GM10266 (cell line): ENCODE measurements at regions not wholly inside any gene's neighbourhood (a gene's known extent, or its start where the extent isn't known, plus 50 kb on each side); places are given as distances from the start of the nearest gene placed in this dataset.

Source experiments
- DNase-seq: peaks from one replicate; pipeline ENCODE4 v3.0.0; 2012; ENCODE audit errors: extremely low spot score
- CTCF ChIP-seq: IDR thresholded peaks from 2 replicates; pipeline ENCODE4 v1.5.1; 2012; ENCODE audit warnings: mild to moderate bottlenecking, low read depth; ENCODE audit not compliant: control insufficient read depth, insufficient read depth; ENCODE audit errors: missing control alignments

GRCh38 chr4:135277980-135278315 is 1076.4 kb upstream of the PABPC4L start:
- TF ChIP-seq CTCF: no peak
- no peak for DNase-seq

GRCh38 chr4:135277068-135277979 is 1075.7 kb upstream of the PABPC4L start:
- DNase-seq: no peak
- TF ChIP-seq CTCF: no peak

GRCh38 chr4:135274416-135274815 is 1072.8 kb upstream of the PABPC4L start:
- no peak for TF ChIP-seq CTCF
- DNase-seq: no peak

GRCh38 chr4:135269125-135269890 is 1067.7 kb upstream of the PABPC4L start:
- no peak for DNase-seq
- no peak for TF ChIP-seq CTCF

GRCh38 chr4:135268369-135268768 is 1066.8 kb upstream of the PABPC4L start:
- DNase-seq: no peak
- no peak for TF ChIP-seq CTCF

- DNase-seq: no peak
Observed at GRCh38 chr4:135267148-135267865, 1065.7 kb upstream of the PABPC4L start.

More at GRCh38 chr4:135267148-135267865, 1065.7 kb upstream of the PABPC4L start:
- no peak for TF ChIP-seq CTCF
